ENCODE measurements at regions not wholly inside any gene's neighbourhood (a gene's known extent, or its start where the extent isn't known, plus 50 kb on each side); places are given as distances from the start of the nearest gene placed in this dataset.

GRCh38 chr12:115553622-115554021, 723.9 kb downstream of the MED13L start:
- WGBS, 2 donors, result 73 to 74% methylated on average over 4 of the region's 4 CpGs
- intact Hi-C loops (cut with DNase I; ENCODE audit: low total_unique reads), result no loop called here
- TF ChIP-seq, protein P1, sequence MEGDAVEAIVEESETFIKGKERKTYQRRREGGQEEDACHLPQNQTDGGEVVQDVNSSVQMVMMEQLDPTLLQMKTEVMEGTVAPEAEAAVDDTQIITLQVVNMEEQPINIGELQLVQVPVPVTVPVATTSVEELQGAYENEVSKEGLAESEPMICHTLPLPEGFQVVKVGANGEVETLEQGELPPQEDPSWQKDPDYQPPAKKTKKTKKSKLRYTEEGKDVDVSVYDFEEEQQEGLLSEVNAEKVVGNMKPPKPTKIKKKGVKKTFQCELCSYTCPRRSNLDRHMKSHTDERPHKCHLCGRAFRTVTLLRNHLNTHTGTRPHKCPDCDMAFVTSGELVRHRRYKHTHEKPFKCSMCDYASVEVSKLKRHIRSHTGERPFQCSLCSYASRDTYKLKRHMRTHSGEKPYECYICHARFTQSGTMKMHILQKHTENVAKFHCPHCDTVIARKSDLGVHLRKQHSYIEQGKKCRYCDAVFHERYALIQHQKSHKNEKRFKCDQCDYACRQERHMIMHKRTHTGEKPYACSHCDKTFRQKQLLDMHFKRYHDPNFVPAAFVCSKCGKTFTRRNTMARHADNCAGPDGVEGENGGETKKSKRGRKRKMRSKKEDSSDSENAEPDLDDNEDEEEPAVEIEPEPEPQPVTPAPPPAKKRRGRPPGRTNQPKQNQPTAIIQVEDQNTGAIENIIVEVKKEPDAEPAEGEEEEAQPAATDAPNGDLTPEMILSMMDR (IDR thresholded peaks at IDR 0.05), result no peak
- TF ChIP-seq POLR2A (IDR thresholded peaks at IDR 0.05), result no peak
- no peak overlapping the region for H3K4me3 ChIP-seq (ENCODE audit: low read depth, poor library complexity, severe bottlenecking)
- DNase-seq (ENCODE audit: low spot score in 2 of 2), result no peak

- TF ChIP-seq POLR2A (IDR thresholded peaks at IDR 0.05), result no peak
- TF ChIP-seq, protein P1 (IDR thresholded peaks at IDR 0.05), result no peak
- no peak overlapping the region for H3K4me3 ChIP-seq (ENCODE audit: low read depth, poor library complexity, severe bottlenecking)
- no peak for DNase-seq (ENCODE audit: low spot score in 2 of 2)
- intact Hi-C loops (cut with DNase I; ENCODE audit: low total_unique reads), result no loop called here
- 46% methylated on average over 2 of the region's 2 CpGs for WGBS, 2 donors
Observed at GRCh38 chr12:115543269-115543668, 734.2 kb downstream of the MED13L start.

DNA sequence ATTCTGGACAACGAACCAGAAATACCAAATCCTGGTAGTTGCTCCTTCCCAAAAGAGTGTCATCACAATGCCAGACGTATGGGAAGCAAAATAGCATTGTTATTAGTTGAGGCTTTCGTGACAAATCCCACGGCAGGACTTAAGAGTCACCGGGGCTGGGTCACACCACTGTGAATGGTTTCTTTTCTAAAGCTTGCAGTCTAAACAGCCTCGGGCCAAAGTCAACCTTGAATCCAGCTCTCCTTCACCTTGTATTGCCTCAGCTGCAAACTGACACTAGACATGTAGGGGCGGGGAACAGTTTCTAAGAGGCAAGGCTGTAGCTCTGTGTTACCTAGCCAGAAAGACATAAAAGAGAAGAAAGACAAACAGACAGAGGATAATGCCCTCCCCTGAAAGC, 734.8 kb downstream of the MED13L start:
- 78 to 81% methylated on average over 7 of the region's 7 CpGs for WGBS, 2 donors
- intact Hi-C loops (cut with DNase I; ENCODE audit: low total_unique reads), result no loop called here
- TF ChIP-seq, protein P1 (IDR thresholded peaks at IDR 0.05), result no peak
- TF ChIP-seq POLR2A (IDR thresholded peaks at IDR 0.05), result no peak
- DNase-seq (ENCODE audit: low spot score in 2 of 2), result peak in 1 of 2 donors; percentile 29
- no peak overlapping the region for H3K4me3 ChIP-seq (ENCODE audit: low read depth, poor library complexity, severe bottlenecking)

- intact Hi-C loops (cut with DNase I; ENCODE audit: low total_unique reads), result no loop called here
- WGBS, 2 donors, result 79 to 82% methylated on average over 5 of the region's 5 CpGs
- DNase-seq (ENCODE audit: low spot score in 2 of 2), result peak in 1 of 2 donors; percentile 26
- no peak overlapping the region for H3K4me3 ChIP-seq (ENCODE audit: low read depth, poor library complexity, severe bottlenecking)
- no peak for TF ChIP-seq POLR2A (IDR thresholded peaks at IDR 0.05)
- TF ChIP-seq, protein P1 (IDR thresholded peaks at IDR 0.05), result no peak
Observed at GRCh38 chr12:115541891-115542421, 735.5 kb downstream of the MED13L start.

GRCh38 chr12:115528466-115528865, 749.0 kb downstream of the MED13L start:
- no peak for DNase-seq (ENCODE audit: low spot score in 2 of 2)
- intact Hi-C loops (cut with DNase I; ENCODE audit: low total_unique reads), result no loop called here
- WGBS, 2 donors, result 94 to 100% methylated on average over 2 of the region's 2 CpGs
- TF ChIP-seq, protein P1 (IDR thresholded peaks at IDR 0.05), result no peak
- TF ChIP-seq POLR2A (IDR thresholded peaks at IDR 0.05), result no peak
- H3K4me3 ChIP-seq (ENCODE audit: low read depth, poor library complexity, severe bottlenecking), result no peak overlapping the region

- TF ChIP-seq, protein P1 (IDR thresholded peaks at IDR 0.05), result no peak
- TF ChIP-seq POLR2A (IDR thresholded peaks at IDR 0.05), result no peak
- no peak for DNase-seq (ENCODE audit: low spot score in 2 of 2)
- H3K4me3 ChIP-seq (ENCODE audit: low read depth, poor library complexity, severe bottlenecking), result no peak overlapping the region
- intact Hi-C loops (cut with DNase I; ENCODE audit: low total_unique reads), result no loop called here
- WGBS, 2 donors, result 57 to 60% methylated on average over 8 of the region's 8 CpGs
Observed at GRCh38 chr12:115521771-115522409, 755.6 kb downstream of the MED13L start.

All from lower leg skin (tissue), 4 donors.